DOHH2 (cell line): ENCODE measurements at regions not wholly inside any gene's neighbourhood (a gene's known extent, or its start where the extent isn't known, plus 50 kb on each side); places are given as distances from the start of the nearest gene placed in this dataset.

Experiments
- H3F3A ChIP-seq: fragments of 200-600 bp; sonication (generic), shearing (Covaris generic); 2 replicates; pipeline ENCODE4 v1.6.0; 2016; ENCODE audit warnings: antibody characterized with exemption, mild to moderate bottlenecking; ENCODE audit not compliant: control insufficient read depth, insufficient read depth
- H3K27ac ChIP-seq: fragments of 200-600 bp; sonication (generic); 2 replicates; pipeline ENCODE4 v1.5.1; 2014; ENCODE audit warnings: low read depth, mild to moderate bottlenecking, low read length, moderate library complexity
- H3K27me3 ChIP-seq: fragments of 200-600 bp; sonication (generic); 2 replicates; pipeline ENCODE4 v1.6.1; 2014; ENCODE audit warnings: mild to moderate bottlenecking, low read length, mixed read lengths; ENCODE audit not compliant: control insufficient read depth
- H3K36me3 ChIP-seq: fragments of 200-600 bp; sonication (generic); 2 replicates; pipeline ENCODE4 v1.6.1; 2014; ENCODE audit warnings: mild to moderate bottlenecking, low read length, moderate library complexity, mixed read lengths; ENCODE audit not compliant: control insufficient read depth
- H3K4me1 ChIP-seq: fragments of 200-600 bp; sonication (generic); 2 replicates; pipeline ENCODE4 v1.6.1; 2014; ENCODE audit warnings: mild to moderate bottlenecking, low read length, mixed read lengths; ENCODE audit not compliant: control insufficient read depth
- H3K4me2 ChIP-seq: fragments of 200-600 bp; sonication (generic); 2 replicates; pipeline ENCODE4 v1.6.0; 2014; ENCODE audit warnings: mild to moderate bottlenecking, low read length, moderate library complexity
- H3K4me3 ChIP-seq: fragments of 200-600 bp; sonication (generic); 2 replicates; pipeline ENCODE4 v1.5.1; 2014; ENCODE audit warnings: mild to moderate bottlenecking, low read length, mixed read lengths
- H3K79me2 ChIP-seq: fragments of 200-600 bp; sonication (generic); 2 replicates; pipeline ENCODE4 v1.6.1; 2014; ENCODE audit warnings: mild to moderate bottlenecking, low read length, mixed read lengths; ENCODE audit not compliant: control insufficient read depth
- H3K9me2 ChIP-seq: fragments of 200-600 bp; sonication (generic); replicated peaks from 2 replicates; pipeline ENCODE4 v1.6.1; 2014; ENCODE audit warnings: mild to moderate bottlenecking, low read length, mixed read lengths; ENCODE audit not compliant: control insufficient read depth
- H3K9me3 ChIP-seq: fragments of 200-600 bp; sonication (generic); 2 replicates; pipeline ENCODE4 v1.6.1; 2014; ENCODE audit warnings: antibody characterized with exemption, low read length, mixed read lengths; ENCODE audit not compliant: control insufficient read depth, insufficient read depth
- H4K20me1 ChIP-seq: fragments of 200-600 bp; sonication (generic); 2 replicates; pipeline ENCODE4 v1.6.0; 2014; ENCODE audit warnings: low read depth, mild to moderate bottlenecking, antibody characterized with exemption, low read length, moderate library complexity; ENCODE audit not compliant: control insufficient read depth, insufficient read depth
- EZH2phosphoT487 ChIP-seq: fragments of 200-600 bp; sonication (generic); IDR thresholded peaks from 2 replicates; pipeline ENCODE4 v1.6.1; 2017; ENCODE audit warnings: borderline replicate concordance, mild to moderate bottlenecking, antibody characterized with exemption, low read length, moderate library complexity, mixed read lengths
- TF ChIP-seq, protein P1 (sequence below): fragments of 200-600 bp; sonication (generic); IDR thresholded peaks from one replicate; pipeline ENCODE4 v1.5.1; 2014; ENCODE audit warnings: antibody characterized with exemption, mild to moderate bottlenecking, low read depth, low read length; ENCODE audit not compliant: poor library complexity, severe bottlenecking

DNA sequence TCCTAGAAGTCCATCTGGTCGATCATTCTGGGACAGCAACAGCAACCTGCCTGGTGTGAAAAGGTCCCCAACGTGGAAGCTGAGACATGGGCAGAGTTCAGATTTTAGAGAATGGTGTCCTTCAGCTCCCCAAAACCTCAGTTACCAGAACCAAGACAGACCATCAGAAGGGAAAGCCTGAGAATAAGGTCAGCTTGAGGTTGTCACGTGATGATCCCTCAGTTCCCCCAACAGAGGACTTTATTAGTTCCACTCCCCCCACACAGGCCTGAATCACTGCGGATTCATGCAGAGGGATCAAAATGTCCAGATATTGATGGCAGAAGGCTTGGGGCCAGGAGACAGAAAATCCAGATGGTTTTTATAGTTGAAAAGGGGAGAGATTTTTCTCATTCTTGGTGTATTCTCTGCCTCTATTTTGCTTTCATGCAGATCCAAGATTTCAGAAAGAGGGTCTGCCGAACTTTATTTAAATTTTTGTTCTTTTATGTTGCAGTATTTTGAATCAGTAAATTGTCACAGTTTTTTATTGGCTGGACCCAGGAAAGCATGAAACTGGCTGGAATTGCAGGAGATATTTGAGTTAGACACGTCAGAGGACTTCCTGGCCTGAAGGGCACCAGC, 139.0 kb upstream of the NTM start:
- Histone ChIP-seq H3K9me2 (no peaks in the 10 kb centered on the region), H3F3A (no peaks in the 10 kb centered on the region), H3K79me2 (no peaks in the 10 kb centered on the region), H3K27ac (no peak overlapping the region), H3K4me2 (no peak overlapping the region), H4K20me1 (no peaks in the 10 kb centered on the region), H3K36me3 (no peaks in the 10 kb centered on the region), H3K9me3 (no peaks in the 10 kb centered on the region), H3K27me3 (no peaks in the 10 kb centered on the region), H3K4me3 (no peak overlapping the region), H3K4me1 (no peaks in the 10 kb centered on the region)
- no peak for TF ChIP-seq EZH2phosphoT487
- TF ChIP-seq, protein P1, sequence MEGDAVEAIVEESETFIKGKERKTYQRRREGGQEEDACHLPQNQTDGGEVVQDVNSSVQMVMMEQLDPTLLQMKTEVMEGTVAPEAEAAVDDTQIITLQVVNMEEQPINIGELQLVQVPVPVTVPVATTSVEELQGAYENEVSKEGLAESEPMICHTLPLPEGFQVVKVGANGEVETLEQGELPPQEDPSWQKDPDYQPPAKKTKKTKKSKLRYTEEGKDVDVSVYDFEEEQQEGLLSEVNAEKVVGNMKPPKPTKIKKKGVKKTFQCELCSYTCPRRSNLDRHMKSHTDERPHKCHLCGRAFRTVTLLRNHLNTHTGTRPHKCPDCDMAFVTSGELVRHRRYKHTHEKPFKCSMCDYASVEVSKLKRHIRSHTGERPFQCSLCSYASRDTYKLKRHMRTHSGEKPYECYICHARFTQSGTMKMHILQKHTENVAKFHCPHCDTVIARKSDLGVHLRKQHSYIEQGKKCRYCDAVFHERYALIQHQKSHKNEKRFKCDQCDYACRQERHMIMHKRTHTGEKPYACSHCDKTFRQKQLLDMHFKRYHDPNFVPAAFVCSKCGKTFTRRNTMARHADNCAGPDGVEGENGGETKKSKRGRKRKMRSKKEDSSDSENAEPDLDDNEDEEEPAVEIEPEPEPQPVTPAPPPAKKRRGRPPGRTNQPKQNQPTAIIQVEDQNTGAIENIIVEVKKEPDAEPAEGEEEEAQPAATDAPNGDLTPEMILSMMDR = no peak

DNA sequence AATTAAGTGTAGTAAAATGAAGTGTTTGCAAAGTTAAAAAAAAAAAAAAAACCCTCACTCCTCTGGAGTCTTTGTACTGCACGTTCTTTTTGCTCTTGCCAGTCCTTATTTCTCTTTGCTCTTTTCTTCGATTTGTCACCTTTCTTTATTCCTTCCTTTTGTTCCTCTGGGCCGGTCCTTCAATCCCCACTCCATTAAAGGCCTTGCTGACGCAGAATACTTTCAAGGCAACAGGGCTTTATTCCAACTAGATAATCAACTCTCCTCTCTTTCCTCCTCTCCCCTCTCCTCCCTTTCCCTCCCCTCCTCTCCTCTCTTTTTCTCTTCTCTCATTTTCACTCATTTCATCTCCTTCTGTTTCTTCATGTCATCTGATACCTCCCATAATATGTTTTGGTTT, 138.2 kb upstream of the NTM start:
- H3K4me1 ChIP-seq = no peaks in the 10 kb centered on the region
- H3K4me3 ChIP-seq = no peak overlapping the region
- no peaks in the 10 kb centered on the region for H4K20me1 ChIP-seq
- H3K36me3 ChIP-seq = no peaks in the 10 kb centered on the region
- no peaks in the 10 kb centered on the region for H3F3A ChIP-seq
- H3K4me2 ChIP-seq = no peak overlapping the region
- H3K27ac ChIP-seq = no peak overlapping the region
- no peak for TF ChIP-seq EZH2phosphoT487
- TF ChIP-seq, protein P1 = no peak
- H3K27me3 ChIP-seq = no peaks in the 10 kb centered on the region
- no peaks in the 10 kb centered on the region for H3K9me3 ChIP-seq
- no peaks in the 10 kb centered on the region for H3K9me2 ChIP-seq
- H3K79me2 ChIP-seq = no peaks in the 10 kb centered on the region

DNA sequence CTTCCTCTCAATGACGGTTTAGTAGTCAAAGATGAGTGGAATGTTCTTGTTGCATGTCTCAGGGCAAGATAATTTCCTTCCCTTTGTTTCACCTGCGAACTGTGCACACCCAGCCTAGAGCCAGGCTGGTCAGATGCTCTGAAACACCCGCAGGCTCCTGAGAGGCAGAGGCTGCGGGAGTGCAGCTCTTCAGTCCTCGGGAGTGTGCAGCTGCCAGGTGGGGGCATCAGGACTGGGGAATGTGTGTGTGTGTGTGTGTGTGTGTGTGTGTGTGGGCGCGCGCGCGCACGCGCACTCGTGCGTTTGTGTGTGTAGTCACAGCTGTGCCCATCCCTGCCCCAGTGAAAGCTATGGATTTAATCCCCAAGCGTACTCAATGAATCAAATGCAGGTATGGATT, 136.2 kb upstream of the NTM start:
- TF ChIP-seq, protein P1 = no peak
- TF ChIP-seq EZH2phosphoT487 = no peak
- no peaks in the 10 kb centered on the region for H3K9me2 ChIP-seq
- no peaks in the 10 kb centered on the region for H3K27me3 ChIP-seq
- no peak overlapping the region for H3K4me2 ChIP-seq
- no peaks in the 10 kb centered on the region for H3K79me2 ChIP-seq
- no peaks in the 10 kb centered on the region for H3K9me3 ChIP-seq
- no peak overlapping the region for H3K4me3 ChIP-seq
- no peak overlapping the region for H3K27ac ChIP-seq
- H4K20me1 ChIP-seq = no peaks in the 10 kb centered on the region
- H3F3A ChIP-seq = no peaks in the 10 kb centered on the region
- no peaks in the 10 kb centered on the region for H3K36me3 ChIP-seq
- no peaks in the 10 kb centered on the region for H3K4me1 ChIP-seq
